DOHH2 (cell line): ENCODE measurements at regions not wholly inside any gene's neighbourhood (a gene's known extent, or its start where the extent isn't known, plus 50 kb on each side); places are given as distances from the start of the nearest gene placed in this dataset.

Experiments used
- EZH2phosphoT487 ChIP-seq: fragments of 200-600 bp; sonication (generic); IDR thresholded peaks from 2 replicates; pipeline ENCODE4 v1.6.1; 2017; ENCODE audit warnings: borderline replicate concordance, mild to moderate bottlenecking, antibody characterized with exemption, low read length, moderate library complexity, mixed read lengths
- TF ChIP-seq, protein P1 (sequence below): fragments of 200-600 bp; sonication (generic); IDR thresholded peaks from one replicate; pipeline ENCODE4 v1.5.1; 2014; ENCODE audit warnings: antibody characterized with exemption, mild to moderate bottlenecking, low read depth, low read length; ENCODE audit not compliant: poor library complexity, severe bottlenecking

DNA sequence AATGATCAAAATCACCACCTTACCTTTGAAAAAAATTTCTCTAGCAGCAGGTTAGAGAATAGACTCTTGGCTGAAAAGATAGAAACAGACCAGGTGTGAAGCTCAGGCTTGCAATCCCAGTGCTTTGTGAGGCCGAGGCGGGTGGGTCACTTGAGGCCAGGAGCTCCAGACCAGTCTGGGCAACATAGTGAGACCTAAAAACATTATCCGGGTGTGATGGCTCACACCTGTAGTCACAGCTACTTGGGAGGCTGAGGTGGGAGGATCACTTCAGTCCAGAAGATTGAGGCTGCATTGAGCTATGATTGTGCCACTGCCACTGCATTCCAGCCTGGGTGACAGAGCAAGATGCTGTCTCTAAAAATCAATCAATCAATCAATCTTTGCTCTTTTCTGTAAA, 105.3 kb upstream of the TBX3 start:
- TF ChIP-seq, protein P1, sequence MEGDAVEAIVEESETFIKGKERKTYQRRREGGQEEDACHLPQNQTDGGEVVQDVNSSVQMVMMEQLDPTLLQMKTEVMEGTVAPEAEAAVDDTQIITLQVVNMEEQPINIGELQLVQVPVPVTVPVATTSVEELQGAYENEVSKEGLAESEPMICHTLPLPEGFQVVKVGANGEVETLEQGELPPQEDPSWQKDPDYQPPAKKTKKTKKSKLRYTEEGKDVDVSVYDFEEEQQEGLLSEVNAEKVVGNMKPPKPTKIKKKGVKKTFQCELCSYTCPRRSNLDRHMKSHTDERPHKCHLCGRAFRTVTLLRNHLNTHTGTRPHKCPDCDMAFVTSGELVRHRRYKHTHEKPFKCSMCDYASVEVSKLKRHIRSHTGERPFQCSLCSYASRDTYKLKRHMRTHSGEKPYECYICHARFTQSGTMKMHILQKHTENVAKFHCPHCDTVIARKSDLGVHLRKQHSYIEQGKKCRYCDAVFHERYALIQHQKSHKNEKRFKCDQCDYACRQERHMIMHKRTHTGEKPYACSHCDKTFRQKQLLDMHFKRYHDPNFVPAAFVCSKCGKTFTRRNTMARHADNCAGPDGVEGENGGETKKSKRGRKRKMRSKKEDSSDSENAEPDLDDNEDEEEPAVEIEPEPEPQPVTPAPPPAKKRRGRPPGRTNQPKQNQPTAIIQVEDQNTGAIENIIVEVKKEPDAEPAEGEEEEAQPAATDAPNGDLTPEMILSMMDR: no peak
- no peak for TF ChIP-seq EZH2phosphoT487
